Loucy (cell line): ENCODE measurements at regions not wholly inside any gene's neighbourhood (a gene's known extent, or its start where the extent isn't known, plus 50 kb on each side); places are given as distances from the start of the nearest gene placed in this dataset.

Experiments used
- H2AFZ ChIP-seq: fragments of 200-600 bp; sonication (generic); 2 replicates; pipeline ENCODE4 v1.6.0; 2016; ENCODE audit warnings: antibody characterized with exemption, mild to moderate bottlenecking, low read length, moderate library complexity
- H3F3A ChIP-seq: fragments of 200-600 bp; 2 replicates; pipeline ENCODE4 v1.6.0; 2016; ENCODE audit warnings: antibody characterized with exemption, low read depth, mild to moderate bottlenecking
- H3K27me3 ChIP-seq: fragments of 200-600 bp; sonication (generic); 2 replicates; pipeline ENCODE4 v1.6.1; 2014; ENCODE audit warnings: low read length, mild to moderate bottlenecking; ENCODE audit not compliant: insufficient read depth, poor library complexity, severe bottlenecking
- H3K36me3 ChIP-seq: fragments of 200-600 bp; sonication (generic); 2 replicates; pipeline ENCODE4 v1.6.1; 2016; ENCODE audit warnings: low read length; ENCODE audit not compliant: insufficient read depth
- H3K4me1 ChIP-seq: fragments of 200-600 bp; sonication (generic); 2 replicates; pipeline ENCODE4 v1.5.1; 2014; ENCODE audit warnings: low read length, mild to moderate bottlenecking; ENCODE audit not compliant: insufficient read depth, poor library complexity, severe bottlenecking
- H3K4me2 ChIP-seq: fragments of 200-600 bp; sonication (generic); 2 replicates; pipeline ENCODE4 v1.6.0; 2014; ENCODE audit warnings: antibody characterized with exemption, low read length, low read depth, mild to moderate bottlenecking; ENCODE audit not compliant: poor library complexity, severe bottlenecking
- H3K4me3 ChIP-seq: fragments of 200-600 bp; sonication (generic); 2 replicates; pipeline ENCODE4 v1.5.1; 2014; ENCODE audit warnings: low read length, mild to moderate bottlenecking, mixed read lengths; ENCODE audit not compliant: poor library complexity, severe bottlenecking
- H3K79me2 ChIP-seq: fragments of 200-600 bp; sonication (generic); 2 replicates; pipeline ENCODE4 v1.6.1; 2014; ENCODE audit warnings: low read length; ENCODE audit not compliant: insufficient read depth
- H3K9ac ChIP-seq: fragments of 200-600 bp; sonication (generic); 2 replicates; pipeline ENCODE4 v1.6.0; 2014; ENCODE audit warnings: mild to moderate bottlenecking, low read depth, low read length, moderate library complexity; ENCODE audit not compliant: poor library complexity, severe bottlenecking
- H3K9me2 ChIP-seq: fragments of 200-600 bp; sonication (generic); replicated peaks from 2 replicates; pipeline ENCODE4 v1.6.1; 2016; ENCODE audit warnings: low read depth, low read length, mixed read lengths
- H3K9me3 ChIP-seq: fragments of 200-600 bp; sonication (generic); 2 replicates; pipeline ENCODE4 v1.6.1; 2014; ENCODE audit warnings: mild to moderate bottlenecking, antibody characterized with exemption, low read length, low read depth; ENCODE audit not compliant: insufficient read depth
- H4K20me1 ChIP-seq: fragments of 200-600 bp; sonication (generic); 2 replicates; pipeline ENCODE4 v1.6.0; 2014; ENCODE audit warnings: antibody characterized with exemption, low read length, mild to moderate bottlenecking; ENCODE audit not compliant: insufficient read depth, poor library complexity, severe bottlenecking
- EZH2phosphoT487 ChIP-seq: fragments of 200-600 bp; IDR thresholded peaks from 2 replicates; pipeline ENCODE4 v1.6.1; 2018; ENCODE audit warnings: antibody characterized with exemption, mild to moderate bottlenecking, moderate library complexity, borderline replicate concordance
- TF ChIP-seq, protein P1 (sequence below): fragments of 200-600 bp; sonication (generic); conservative IDR thresholded peaks from 2 replicates; pipeline ENCODE4 v1.5.1; 2014; ENCODE audit warnings: mild to moderate bottlenecking, antibody characterized with exemption, low read length

- H3K4me2 ChIP-seq = no peak overlapping the region
- no peak overlapping the region for H3K4me3 ChIP-seq
- no peaks in the 10 kb centered on the region for H3K27me3 ChIP-seq
- TF ChIP-seq, protein P1, sequence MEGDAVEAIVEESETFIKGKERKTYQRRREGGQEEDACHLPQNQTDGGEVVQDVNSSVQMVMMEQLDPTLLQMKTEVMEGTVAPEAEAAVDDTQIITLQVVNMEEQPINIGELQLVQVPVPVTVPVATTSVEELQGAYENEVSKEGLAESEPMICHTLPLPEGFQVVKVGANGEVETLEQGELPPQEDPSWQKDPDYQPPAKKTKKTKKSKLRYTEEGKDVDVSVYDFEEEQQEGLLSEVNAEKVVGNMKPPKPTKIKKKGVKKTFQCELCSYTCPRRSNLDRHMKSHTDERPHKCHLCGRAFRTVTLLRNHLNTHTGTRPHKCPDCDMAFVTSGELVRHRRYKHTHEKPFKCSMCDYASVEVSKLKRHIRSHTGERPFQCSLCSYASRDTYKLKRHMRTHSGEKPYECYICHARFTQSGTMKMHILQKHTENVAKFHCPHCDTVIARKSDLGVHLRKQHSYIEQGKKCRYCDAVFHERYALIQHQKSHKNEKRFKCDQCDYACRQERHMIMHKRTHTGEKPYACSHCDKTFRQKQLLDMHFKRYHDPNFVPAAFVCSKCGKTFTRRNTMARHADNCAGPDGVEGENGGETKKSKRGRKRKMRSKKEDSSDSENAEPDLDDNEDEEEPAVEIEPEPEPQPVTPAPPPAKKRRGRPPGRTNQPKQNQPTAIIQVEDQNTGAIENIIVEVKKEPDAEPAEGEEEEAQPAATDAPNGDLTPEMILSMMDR = no peak
- no peak for TF ChIP-seq EZH2phosphoT487
- no peaks in the 10 kb centered on the region for H3K4me1 ChIP-seq
- H3K9me2 ChIP-seq = no peaks in the 10 kb centered on the region
- H4K20me1 ChIP-seq = no peaks in the 10 kb centered on the region
- H2AFZ ChIP-seq = no peak overlapping the region
- no peaks in the 10 kb centered on the region for H3K36me3 ChIP-seq
- H3K9ac ChIP-seq = no peak overlapping the region
- no peaks in the 10 kb centered on the region for H3F3A ChIP-seq
- no peaks in the 10 kb centered on the region for H3K9me3 ChIP-seq
- H3K79me2 ChIP-seq = no peaks in the 10 kb centered on the region
Observed at GRCh38 chr2:206845877-206846276, 80.5 kb downstream of the FASTKD2 start.

DNA sequence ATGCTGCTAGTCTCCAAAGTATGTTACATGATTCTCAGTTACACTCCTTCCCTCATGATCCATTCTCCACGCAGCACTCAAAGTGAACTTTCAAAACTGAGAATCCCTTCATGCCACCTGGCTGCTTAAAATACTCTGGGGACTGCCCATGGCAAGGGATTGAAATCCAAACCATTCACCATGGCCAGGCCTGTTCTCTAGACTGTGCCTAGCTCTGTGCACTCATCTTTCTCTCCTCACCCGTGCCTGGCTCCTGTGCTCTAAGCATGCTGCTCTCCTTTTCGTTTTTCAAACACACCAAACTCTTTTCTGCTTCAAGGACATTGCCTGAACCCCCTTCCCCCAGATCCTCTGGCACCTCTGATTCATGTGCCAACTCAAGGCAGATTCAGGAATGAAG lies 80.9 kb downstream of the FASTKD2 start:
- H3K4me2 ChIP-seq = no peak overlapping the region
- no peaks in the 10 kb centered on the region for H3K36me3 ChIP-seq
- no peaks in the 10 kb centered on the region for H3K79me2 ChIP-seq
- no peaks in the 10 kb centered on the region for H3K4me1 ChIP-seq
- H2AFZ ChIP-seq = no peak overlapping the region
- H3F3A ChIP-seq = no peaks in the 10 kb centered on the region
- no peaks in the 10 kb centered on the region for H3K9me3 ChIP-seq
- no peaks in the 10 kb centered on the region for H4K20me1 ChIP-seq
- no peak overlapping the region for H3K9ac ChIP-seq
- no peaks in the 10 kb centered on the region for H3K27me3 ChIP-seq
- H3K4me3 ChIP-seq = no peak overlapping the region
- TF ChIP-seq, protein P1 = no peak
- H3K9me2 ChIP-seq = no peaks in the 10 kb centered on the region

- no peaks in the 10 kb centered on the region for H3K4me1 ChIP-seq
- no peak overlapping the region for H3K4me2 ChIP-seq
- no peak overlapping the region for H2AFZ ChIP-seq
- H3K4me3 ChIP-seq = no peak overlapping the region
- H3K36me3 ChIP-seq = no peaks in the 10 kb centered on the region
- no peaks in the 10 kb centered on the region for H3K9me3 ChIP-seq
- no peaks in the 10 kb centered on the region for H3K9me2 ChIP-seq
- no peaks in the 10 kb centered on the region for H3K27me3 ChIP-seq
- no peaks in the 10 kb centered on the region for H3F3A ChIP-seq
- no peaks in the 10 kb centered on the region for H4K20me1 ChIP-seq
- H3K79me2 ChIP-seq = no peaks in the 10 kb centered on the region
- TF ChIP-seq EZH2phosphoT487 = no peak
- TF ChIP-seq, protein P1 = no peak
- no peak overlapping the region for H3K9ac ChIP-seq
Observed at GRCh38 chr2:206846981-206847834, 81.8 kb downstream of the FASTKD2 start.
